ENCODE measurements at regions not wholly inside any gene's neighbourhood (a gene's known extent, or its start where the extent isn't known, plus 50 kb on each side); places are given as distances from the start of the nearest gene placed in this dataset.

DNA sequence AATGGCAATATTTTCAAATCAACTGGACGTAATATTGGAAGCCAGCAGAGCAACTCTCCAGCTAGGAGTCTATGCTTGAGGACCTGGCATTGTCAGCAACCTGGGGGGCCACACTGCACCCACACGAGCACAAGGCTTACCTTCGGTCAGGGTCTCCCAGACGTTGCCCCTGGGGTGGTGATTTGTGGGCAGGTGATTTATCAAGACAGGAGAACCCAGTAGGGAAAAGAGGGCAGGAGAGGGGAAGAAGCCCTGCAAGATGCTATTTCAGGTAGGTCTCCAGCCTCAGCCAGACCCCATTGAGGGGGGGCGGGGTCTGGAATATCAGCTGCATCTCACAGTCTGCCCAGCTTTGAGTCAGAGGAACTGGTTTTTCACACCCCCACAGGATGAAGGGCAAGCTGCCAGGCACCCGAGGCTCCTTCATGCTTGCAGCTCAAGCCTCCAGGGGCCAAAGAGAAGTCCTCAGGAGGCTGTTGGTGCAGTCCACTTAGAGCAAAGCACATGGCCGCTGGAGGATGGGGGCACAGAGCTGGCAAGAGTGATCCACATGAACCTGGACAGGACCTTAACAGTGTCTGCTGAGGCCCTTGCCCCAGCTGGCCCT, 80.9 kb upstream of the UQCRFS1 start:
- TF ChIP-seq CTCF (IDR thresholded peaks at IDR 0.05; ENCODE audit: low read depth, low read length) = no peak
- Histone ChIP-seq H3K27ac (ENCODE audit: low read depth, low read length) (no peak overlapping the region), H3K4me3 (ENCODE audit: low read depth, low read length) (no peak overlapping the region), H3K27me3 (ENCODE audit: control insufficient read depth, insufficient read depth, low read length) (no peaks in the 10 kb centered on the region), H3K9me3 (ENCODE audit: control insufficient read depth, insufficient read depth, low read length) (peaks cover 67% of the 10 kb centered on the region)
- DNase-seq (ENCODE audit: low read depth, low spot score) = no peak
- ChIA-PET POLR2A (no interaction called here), CTCF (interaction anchor here (0.5 kb wide), 1 partner anchor 795 kb away, joined by 3 read pairs; no protein-coding TSS in a partner anchor)

DNA sequence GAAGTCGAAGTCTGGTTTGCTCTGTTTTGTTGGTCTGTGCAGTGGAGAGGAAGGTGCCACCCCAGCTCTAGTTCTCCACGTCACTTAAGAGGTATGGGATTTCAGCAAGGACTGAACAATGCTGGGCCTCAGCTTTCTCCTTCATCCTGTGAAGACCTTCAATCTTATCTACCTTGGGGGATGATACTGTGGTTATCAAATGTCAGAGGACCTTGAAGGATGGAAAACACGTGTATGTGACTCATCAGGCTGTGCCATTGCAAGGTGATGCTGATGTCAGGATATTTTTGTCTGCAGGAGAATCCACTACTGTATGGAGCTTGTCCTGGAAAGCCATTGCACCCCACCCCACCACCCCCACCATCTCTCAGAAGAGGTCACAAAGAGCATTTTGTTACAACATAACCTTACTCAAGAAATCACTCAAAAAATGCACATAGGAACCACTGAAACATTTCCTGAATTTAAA, 81.4 kb upstream of the UQCRFS1 start:
- POLR2A ChIA-PET = no interaction called here
- no peak for DNase-seq (ENCODE audit: low read depth, low spot score)

DNA sequence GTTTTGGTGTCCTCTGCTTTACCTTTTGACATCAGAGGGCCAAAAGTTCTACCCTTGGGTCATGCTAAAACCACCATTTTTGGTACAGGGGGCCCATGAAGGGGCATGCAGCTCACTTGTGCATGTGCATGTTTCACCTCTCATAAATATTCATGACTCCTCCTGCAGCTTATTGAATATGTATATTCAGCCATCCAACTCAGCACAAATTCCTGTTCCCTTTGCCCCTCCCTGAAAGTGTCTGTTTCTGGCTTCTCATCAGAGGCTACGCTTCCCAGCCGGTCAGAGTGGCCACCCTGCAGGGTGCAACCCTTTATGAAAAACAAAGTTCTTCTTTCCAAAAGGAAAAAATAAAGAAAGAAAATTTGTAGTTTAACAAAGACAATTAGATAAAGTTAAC, 82.3 kb upstream of the UQCRFS1 start:
- H3K27ac ChIP-seq (ENCODE audit: low read depth, low read length) = no peak overlapping the region
- no peak for DNase-seq (ENCODE audit: low read depth, low spot score)
- no peaks in the 10 kb centered on the region for H3K27me3 ChIP-seq (ENCODE audit: control insufficient read depth, insufficient read depth, low read length)
- H3K4me3 ChIP-seq (ENCODE audit: low read depth, low read length) = no peak overlapping the region
- POLR2A ChIA-PET = no interaction called here
- CTCF ChIA-PET = no interaction called here
- H3K9me3 ChIP-seq (ENCODE audit: control insufficient read depth, insufficient read depth, low read length) = peaks cover 64% of the 10 kb centered on the region
- TF ChIP-seq CTCF (IDR thresholded peaks at IDR 0.05; ENCODE audit: low read depth, low read length) = no peak

More for the DNA sequence above, 81.4 kb upstream of the UQCRFS1 start:
- no peak overlapping the region for H3K27ac ChIP-seq (ENCODE audit: low read depth, low read length)
- no peaks in the 10 kb centered on the region for H3K27me3 ChIP-seq (ENCODE audit: control insufficient read depth, insufficient read depth, low read length)
- no peak overlapping the region for H3K4me3 ChIP-seq (ENCODE audit: low read depth, low read length)
- TF ChIP-seq CTCF (IDR thresholded peaks at IDR 0.05; ENCODE audit: low read depth, low read length) = no peak
- peaks cover 67% of the 10 kb centered on the region for H3K9me3 ChIP-seq (ENCODE audit: control insufficient read depth, insufficient read depth, low read length)
- CTCF ChIA-PET = interaction anchor here (0.5 kb wide), 1 partner anchor 795 kb away, joined by 3 read pairs; no protein-coding TSS in a partner anchor

DNA sequence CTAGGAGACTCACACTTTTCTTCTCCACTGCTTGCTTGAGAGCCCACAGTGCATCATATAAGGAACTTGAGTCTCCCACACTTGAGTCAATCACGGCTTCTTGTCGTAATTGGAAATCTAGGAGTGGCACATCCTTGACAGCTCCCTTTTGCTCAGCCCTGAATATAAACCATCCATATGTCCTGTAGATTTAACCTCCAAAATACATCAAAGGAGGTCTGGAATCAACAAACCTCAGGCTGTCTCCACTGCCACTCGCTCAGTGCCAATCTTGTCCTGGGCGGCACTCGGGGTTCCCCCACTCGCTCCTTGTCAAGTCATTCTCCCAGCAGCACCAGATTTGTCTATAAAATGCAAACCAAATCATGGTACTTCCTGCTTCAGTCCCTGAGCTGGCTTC, 84.4 kb upstream of the UQCRFS1 start:
- Histone ChIP-seq H3K27me3 (ENCODE audit: control insufficient read depth, insufficient read depth, low read length) (no peaks in the 10 kb centered on the region), H3K9me3 (ENCODE audit: control insufficient read depth, insufficient read depth, low read length) (peaks cover 65% of the 10 kb centered on the region), H3K4me3 (ENCODE audit: low read depth, low read length) (no peak overlapping the region), H3K27ac (ENCODE audit: low read depth, low read length) (no peak overlapping the region)
- TF ChIP-seq CTCF (IDR thresholded peaks at IDR 0.05; ENCODE audit: low read depth, low read length) = no peak
- CTCF ChIA-PET = no interaction called here
- POLR2A ChIA-PET = no interaction called here
- no peak for DNase-seq (ENCODE audit: low read depth, low spot score)

DNA sequence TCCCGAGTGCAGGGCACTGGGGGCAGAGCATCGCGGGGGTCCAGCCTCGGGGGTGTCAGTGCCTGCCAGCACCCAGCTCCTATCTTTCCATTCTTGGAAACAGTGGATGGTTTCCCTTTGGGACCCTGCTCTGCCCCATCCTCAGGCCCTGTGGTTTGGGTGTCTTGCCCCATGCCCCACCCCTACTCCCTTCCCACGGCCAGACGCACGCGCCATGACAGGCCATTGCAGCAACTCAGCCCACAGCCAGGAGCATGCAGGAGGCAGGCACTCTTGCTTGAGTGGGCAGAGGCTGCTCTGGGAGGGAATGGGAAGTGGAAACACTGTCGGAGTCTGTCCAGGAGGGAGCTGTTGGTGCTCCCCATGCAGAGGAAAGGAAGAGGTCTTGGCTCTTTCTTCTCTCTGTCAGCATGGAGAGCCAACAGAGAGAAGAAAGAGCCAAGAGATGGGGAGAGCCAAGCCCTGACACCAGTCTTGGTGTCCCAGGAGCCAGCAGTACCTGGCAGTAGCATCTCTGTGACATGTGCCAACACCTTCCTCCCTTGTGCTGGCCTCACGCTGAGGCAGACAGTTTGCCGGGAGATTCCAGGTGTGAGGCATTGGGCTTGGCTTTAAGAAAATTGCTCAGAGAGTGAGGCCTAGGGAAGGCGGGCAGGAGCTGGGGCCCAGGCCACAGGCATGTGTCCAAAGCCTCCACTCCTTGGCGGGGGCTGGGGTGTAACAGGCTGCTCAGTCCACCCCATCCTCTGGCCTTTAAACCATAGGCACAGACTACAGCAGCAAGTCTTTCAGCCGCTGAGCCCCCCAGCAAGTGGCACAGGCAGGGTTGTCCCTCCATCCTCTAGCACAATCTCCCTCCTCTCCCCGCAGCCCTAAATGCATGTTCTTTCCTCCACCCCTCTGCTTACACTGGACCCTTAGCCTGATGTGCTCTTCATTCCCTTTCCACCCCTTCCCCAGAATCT, 86.7 kb upstream of the UQCRFS1 start:
- DNase-seq (ENCODE audit: low read depth, low spot score) = no peak
- ChIA-PET CTCF (no interaction called here), POLR2A (no interaction called here)
- no peaks in the 10 kb centered on the region for H3K27me3 ChIP-seq (ENCODE audit: control insufficient read depth, insufficient read depth, low read length)
- peaks cover 59% of the 10 kb centered on the region for H3K9me3 ChIP-seq (ENCODE audit: control insufficient read depth, insufficient read depth, low read length)
- no peak for TF ChIP-seq CTCF (IDR thresholded peaks at IDR 0.05; ENCODE audit: low read depth, low read length)
- H3K27ac ChIP-seq (ENCODE audit: low read depth, low read length) = no peak overlapping the region
- H3K4me3 ChIP-seq (ENCODE audit: low read depth, low read length) = no peak overlapping the region
